HG03066 (cell line): ENCODE measurements at regions not wholly inside any gene's neighbourhood (a gene's known extent, or its start where the extent isn't known, plus 50 kb on each side); places are given as distances from the start of the nearest gene placed in this dataset.
"Not testable (repeated sequence)": the region's sequence is repeated elsewhere in the genome, so short reads cannot be mapped to it uniquely, and the experiment has no call there.

Source experiments
- ATAC-seq: cut with Tn5 transposase; IDR thresholded peaks from one replicate; pipeline ENCODE4 v1.9.1; 2021; ENCODE audit warnings: low read depth; ENCODE audit not compliant: unreplicated experiment

DNA sequence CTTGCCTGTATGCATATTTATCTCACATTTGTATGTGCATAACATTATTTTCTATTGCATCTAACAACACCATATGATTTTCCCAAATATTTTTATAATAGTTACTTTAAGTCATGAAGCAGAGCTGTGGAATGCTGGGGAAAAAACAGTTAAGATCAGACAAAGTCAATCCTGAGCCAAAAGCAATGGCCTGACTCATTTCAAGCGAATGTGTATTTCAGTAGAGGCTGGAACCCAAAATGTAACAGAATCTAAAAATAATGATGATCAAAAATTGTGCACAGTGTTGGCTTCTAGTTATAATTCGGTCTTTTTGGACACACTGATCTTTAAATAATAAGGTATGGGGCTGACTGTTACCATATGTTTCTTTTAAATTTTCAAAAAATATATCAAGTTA, 516.2 kb upstream of the ADGRL3 start:
- ATAC-seq, result no peak

DNA sequence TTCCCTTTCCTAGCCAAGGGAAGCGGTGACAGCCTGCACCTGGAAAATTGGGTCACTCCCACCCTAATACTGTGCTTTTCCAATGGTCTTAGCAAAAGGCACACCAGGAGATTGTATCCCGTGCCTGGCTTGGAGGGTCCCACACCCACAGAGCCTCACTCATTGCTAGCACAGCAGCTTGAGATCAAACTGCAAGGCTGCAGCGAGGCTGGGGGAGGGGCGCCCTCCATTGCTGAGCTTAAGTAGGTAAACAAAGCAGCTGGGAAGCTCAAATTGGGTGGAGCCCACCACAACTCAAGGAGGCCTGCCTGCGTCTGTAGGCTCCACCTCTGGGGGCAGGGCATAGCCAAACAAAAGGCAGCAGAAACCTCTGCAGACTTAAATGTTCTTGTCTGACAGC, 504.1 kb upstream of the ADGRL3 start:
- ATAC-seq, result not testable (repeated sequence)

DNA sequence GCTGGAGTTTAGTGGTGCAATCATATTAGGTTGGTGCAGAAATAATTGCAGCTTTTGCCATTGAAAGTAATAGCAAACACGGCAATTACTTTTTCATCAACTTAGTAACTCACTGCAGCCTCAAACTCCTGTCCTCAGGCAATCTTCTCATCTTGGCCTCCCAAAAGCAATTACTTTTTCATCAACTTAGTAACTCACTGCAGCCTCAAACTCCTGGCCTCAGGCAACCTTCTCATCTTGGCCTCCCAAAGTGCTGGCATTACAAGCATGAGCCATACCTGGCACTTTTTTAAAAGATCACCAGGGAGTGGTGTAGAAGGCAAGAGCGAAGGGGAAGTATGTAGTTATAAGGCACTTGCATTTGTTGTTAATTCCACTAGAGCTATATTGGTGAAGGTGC, 491.1 kb upstream of the ADGRL3 start:
- ATAC-seq, result no peak

DNA sequence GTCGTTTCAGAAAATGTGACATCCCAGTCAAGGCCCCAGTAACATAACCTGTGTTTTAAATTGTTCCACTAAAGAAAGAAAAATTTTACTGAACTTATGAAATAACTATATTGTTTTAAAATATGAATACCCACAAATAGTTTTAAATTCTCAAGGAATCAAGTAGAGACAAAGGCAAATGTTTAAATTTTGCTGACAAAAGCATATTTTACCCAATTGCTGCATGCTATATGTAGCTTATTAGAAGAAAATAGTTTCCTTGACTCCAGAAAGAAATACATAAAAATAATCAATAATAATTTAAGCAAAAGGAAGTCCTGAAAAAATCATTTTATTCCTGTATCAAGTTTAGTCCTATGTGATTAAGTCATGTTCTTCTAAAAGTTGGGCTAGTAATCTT, 481.3 kb upstream of the ADGRL3 start:
- ATAC-seq, result no peak

DNA sequence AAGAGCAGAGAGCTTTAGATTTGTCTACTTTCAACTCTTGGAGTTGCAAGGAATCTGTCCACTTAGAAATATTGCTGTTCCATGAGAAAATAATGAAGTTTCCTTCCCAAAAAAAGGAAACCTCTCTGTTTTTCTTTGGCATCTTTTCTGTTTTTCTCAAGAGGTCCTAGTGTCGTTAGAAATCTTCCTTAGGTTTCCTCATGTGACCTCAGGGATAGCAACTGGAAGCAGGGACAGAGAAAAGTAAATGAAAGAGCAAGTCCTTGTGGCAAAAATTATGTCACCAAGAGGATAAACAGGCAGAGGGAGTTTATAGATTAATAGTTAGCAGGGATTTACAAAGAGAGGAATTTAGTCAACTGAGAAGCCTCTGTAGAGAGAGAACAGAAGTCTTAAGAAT, 478.4 kb upstream of the ADGRL3 start:
- no peak for ATAC-seq

DNA sequence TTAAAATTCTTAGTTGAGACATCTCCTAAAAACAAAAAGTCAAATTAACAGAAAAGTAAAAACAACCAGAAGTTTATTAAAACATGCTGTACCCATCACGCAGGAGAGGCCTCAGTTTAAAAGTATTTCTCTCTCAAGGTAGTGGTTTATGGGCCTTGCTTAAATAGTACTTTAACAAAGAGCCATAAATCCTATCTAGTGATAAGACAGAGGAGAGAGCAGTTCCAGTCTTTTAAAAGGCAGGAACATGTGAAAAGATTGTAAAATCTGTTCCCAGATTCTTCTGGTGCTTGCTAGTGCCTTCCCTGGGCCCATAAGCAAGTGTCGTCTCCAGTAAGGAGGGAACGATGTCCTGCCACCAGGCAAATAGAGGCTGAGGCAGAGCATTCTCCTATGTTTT, 476.3 kb upstream of the ADGRL3 start:
- ATAC-seq, result no peak

DNA sequence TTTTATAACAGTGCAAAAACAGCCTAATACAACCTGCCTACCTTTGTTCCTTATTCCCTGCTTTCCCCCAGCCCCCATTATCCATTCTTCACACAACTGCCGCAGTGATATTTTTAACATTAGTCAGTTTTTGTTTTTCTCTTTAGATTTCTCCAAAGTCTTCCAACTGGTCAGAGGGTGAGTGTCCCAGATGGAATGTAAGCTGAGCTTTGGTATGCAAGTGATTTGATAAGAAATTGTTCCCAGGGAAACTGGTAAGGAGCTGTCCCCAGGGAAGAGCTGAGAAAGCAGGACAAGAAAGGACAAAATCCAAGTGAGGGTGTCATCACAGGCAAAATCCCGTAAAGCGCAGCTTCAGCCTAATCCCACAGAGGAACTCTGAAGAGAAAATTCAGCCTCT, 475.5 kb upstream of the ADGRL3 start:
- ATAC-seq, result no peak

DNA sequence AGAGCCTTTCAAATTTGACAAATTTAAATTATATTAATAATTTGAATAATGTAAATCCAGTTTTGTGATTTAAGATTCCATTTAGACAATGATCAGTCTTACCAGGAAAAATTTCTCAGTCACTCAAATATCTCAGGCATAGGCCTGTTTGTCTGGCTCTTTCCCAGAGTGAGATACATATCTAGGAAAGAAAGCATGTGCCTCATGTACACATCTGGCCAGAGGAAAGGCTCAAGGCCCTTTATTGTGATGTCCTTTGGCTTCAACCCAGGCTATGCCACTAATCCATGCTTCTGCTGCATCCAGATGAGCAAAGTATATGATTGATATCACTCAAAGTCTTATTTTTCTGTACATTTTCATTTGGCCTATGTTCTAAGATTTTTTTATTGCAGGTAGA, 473.3 kb upstream of the ADGRL3 start:
- no peak for ATAC-seq

DNA sequence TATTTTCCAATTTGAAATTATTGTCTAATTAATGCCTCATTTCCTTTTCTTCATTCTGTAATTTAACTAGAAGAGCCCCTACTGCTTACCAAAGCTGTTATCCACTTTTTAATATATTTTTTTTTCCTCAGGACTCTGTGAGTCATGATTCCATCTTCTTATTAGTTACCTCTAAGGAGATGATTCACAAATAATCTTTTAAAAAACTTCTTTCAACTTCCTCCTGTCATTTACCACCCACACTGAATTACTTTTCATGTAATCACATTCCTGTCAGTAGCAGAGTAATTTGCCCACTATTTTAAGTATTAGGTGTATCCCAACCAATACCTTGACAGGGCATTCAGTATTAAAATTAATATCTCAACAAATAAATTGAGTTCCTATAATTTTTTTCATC, 470.9 kb upstream of the ADGRL3 start:
- ATAC-seq, result no peak

DNA sequence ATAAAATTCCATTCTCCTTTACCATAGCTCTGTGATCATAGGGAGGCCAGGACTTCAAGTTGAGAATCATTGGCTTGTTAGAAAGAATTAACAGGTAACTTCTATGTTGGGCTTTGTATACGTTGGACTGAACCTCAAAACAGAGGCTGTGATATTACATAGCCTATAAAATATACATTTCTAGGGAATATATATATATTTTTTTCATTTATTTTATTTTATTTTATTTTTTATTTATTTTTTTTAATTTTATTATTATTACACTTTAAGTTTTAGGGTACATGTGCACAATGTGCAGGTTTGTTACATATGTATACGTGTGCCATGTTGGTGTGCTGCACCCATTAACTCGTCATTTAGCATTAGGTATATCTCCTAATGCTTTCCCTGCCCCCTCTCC, 470.4 kb upstream of the ADGRL3 start:
- ATAC-seq, result not testable (repeated sequence)

DNA sequence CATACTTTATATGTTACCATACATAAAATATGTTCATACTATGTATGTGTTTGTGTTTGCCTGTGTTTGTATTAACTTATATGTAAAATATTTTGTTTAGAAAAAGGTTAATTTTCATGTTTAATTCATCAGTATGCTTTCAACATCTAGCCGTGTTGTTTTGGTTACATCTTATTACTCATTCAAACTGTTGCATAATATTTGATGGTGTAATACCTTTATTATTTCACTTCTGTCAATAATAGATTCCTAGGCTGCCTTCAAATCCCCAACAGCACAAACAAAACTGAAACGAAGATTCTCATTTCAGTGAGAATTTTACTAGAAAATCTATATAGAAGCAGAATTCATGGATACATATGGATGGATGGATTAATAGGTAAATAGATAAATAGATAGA, 462.3 kb upstream of the ADGRL3 start:
- ATAC-seq, result no peak

DNA sequence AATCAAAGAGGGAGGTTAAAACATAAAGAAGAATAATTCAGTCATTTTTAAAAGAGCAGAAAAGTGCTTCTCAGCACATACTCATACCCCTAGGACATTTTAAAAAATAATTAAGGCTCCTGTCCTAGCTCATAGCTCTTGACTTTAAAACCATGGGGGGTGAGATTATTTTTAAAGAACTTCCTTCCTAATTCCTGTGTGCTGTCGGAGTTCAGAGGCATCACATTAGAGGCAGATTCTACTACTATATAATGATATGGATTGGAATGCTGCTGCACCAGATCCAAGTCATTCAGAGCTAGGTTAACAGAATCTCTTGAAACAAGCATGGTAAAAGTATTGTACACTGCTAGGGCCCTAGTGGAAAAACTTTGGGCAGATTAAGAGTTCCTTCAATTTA, 456.5 kb upstream of the ADGRL3 start:
- no peak for ATAC-seq

DNA sequence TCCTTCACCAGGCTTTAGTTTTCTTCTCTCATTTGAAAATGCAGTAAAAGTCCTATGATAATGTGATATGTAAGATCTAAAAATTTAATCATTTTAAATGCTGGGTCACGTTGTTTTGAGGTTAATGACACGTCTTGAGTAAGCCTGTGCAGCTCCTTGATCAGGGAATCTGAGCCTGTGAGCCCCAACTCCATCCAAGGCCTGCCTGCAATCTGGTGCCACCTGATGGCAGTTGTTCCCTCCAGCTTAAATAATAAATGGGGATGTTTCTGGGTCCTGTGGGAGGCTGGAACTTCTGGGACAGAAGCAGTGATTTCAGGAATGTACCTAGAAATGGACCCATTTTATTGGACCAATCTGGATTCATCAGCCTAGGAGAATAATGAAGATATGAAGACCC, 455.4 kb upstream of the ADGRL3 start:
- no peak for ATAC-seq

DNA sequence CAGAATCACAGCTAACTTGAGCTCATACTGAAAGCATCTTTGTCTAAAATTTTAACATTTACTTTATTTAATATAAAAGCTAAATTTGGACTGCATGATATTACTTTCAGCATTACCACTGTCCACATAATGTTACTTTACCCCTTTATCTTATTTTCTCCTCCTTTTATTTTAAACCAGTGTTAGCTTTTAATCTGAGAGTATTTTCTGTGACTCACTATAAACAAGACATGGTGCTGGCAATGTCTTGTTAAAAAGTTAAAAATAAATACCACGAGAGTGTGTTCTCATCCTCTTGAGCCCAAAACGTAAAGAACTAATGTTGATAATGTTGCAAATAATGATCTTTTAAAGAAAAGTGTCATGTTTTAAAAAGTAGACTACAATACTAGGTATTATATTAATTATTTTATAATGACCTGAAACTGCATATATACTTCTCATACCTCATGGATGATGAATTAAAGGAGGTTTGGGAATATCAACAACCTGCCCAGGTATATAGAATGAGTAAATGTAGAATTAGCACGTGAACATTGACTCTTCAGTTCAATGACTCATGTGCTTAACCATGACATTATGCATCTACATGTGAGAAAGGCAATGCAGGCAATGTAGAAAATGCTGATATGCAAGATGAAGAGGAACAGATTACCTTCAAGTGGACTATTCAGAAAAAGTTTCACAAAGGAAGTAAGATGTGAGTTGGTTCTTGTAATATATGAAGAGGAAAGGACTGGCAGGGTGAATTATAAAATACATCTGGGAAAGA, 454.1 kb upstream of the ADGRL3 start:
- ATAC-seq, result no peak

DNA sequence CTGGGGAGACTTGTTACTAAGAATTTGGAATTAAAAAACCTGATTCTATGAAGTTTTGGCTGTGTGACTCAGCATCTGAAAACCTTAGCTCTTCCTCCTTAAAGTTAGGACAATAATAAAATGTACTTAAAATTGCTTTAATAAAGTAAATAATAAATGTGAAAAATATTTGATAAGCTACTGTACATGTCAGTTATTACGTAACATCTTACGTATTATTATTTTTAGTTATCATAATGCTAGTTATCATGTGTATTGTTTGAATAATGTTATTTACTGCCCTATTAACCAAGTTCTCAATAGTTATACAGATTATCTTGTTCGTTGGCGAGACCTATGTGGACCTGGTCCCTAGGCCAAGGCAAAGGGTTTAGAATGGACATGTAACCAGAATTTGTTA, 449.2 kb upstream of the ADGRL3 start:
- no peak for ATAC-seq

DNA sequence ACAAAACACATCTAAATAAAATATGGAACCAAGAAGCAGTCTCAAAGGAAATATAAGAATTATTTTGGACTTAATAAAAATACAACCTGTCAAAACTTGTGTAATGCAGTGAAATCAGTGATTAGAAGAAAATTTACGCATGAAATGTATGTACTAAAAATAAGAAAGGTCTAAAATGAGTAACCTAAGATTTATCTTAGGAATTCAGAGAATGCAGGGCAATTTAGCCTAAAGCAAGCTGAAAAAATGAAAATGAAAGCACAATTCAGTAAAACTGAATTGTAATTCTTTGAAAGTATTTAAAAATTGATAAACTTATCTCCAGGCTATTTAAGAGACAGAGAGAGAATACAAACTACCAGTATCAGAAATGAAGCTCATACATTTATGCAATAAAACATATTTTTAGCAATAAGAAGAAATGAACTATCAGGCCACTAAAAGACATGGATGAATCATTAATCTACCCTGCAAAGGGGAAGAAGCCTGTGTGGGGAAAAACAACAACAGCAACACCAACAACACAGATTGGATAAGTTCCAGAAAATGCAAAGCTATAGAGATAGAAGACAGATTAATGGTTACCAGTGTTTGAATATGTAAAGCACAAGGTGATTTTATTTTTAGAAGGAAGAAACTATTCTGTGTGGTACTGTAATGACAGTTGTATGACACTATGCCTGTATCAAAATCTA, 442.0 kb upstream of the ADGRL3 start:
- ATAC-seq, result no peak

DNA sequence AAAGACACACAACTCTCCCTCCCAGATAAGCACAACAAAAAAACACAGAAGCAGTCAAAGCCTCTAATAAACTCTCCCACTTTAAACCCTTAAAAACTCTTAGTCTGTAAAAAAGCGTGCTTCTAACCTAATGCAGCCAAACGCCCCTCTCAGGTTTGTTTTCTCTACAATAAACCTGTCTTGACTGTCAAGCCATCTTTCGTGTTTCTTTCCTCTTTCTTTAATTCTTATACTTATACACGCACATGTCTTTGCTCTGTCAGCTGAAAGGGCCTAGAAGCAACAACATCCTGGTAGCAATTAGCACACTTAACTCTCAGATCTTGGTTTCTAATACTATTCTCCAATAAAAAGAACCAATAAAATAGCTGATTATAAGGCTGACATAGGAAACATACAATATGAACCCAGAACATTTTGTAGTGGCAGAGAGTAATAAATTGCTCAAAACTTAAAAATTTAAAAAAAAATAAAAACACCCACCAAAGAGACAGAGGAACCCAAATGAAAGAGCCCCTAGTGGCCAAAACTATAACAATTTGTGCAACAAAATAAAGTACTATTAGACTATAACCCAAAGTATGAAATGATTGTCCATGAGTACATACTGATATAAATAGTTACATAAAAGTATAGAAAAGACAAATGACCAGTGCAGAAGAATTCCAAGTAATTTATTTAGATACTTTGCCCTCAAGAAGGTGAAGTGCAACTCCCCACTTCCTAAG, 440.4 kb upstream of the ADGRL3 start:
- ATAC-seq, result no peak

DNA sequence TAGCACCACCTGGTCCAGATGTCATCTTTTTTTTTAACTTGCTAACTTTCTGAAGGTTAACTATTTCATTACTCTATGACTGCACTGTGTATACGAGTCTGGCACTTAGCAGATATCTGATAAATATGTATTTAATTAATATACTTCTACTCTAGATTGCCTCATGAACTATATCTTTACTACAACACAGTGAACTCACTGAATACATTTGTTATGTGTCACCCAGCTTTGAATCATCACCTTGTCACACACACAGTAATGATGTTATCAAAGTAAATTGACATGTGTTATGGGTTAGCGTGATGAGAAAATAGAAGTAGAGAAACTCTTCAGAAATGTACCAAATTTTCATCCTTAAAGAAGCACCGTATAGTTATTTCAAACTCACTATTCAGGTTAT, 419.3 kb upstream of the ADGRL3 start:
- no peak for ATAC-seq

DNA sequence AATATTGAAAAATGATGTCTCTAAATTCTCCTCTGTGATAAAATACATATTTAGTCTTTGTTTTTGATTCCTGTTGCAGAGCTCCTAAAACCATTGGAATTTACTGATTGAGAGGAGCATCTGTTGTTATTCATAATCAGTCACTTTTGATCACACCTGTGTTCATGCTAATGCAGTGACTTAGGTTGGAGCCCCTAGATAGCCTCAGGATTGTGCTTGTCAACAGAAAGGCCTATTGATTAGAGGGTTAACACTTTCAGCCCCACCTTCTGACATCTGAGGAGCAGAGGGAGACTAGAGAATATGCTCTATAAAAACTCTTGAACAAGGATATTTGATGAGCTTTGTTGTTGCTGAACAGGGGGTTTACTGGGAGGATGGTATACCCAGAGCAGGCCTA, 409.5 kb upstream of the ADGRL3 start:
- no peak for ATAC-seq

DNA sequence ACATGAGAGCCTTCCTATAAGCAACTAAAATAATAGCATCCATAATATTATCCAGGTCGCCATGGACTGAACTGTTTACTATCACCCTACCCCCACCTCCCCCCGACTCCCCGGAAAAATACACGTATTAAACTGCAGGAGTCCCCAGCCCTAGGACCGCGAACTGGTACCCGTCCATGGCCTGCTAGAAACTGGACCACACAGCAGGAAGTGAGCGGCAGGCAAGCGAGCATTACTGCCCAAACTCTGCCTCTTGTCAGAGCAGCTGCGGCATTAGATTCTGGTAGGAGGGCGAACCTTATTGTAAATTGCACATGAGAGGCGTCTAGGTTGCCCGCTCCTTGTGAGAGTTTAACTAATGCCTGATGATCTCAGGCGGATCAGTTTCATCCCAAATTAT, 405.8 kb upstream of the ADGRL3 start:
- ATAC-seq, result no peak

DNA sequence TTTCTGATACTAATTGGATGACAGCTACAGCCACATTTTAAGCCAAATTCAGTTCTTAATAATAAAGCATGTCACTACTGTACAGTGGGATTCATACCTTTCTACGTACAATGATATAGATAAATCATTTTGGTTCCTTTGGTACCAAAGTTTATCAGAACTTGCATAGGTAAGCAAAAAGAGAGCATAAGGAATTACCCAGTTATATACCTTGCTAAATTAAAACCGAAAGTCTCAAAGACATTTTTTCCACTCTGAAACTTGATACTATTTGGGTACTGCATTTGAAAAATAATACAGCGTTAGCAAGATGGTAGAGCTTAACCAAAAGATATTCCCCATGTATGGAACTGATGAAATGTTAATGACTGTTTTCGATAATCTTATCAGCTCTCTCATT, 400.9 kb upstream of the ADGRL3 start:
- no peak for ATAC-seq

DNA sequence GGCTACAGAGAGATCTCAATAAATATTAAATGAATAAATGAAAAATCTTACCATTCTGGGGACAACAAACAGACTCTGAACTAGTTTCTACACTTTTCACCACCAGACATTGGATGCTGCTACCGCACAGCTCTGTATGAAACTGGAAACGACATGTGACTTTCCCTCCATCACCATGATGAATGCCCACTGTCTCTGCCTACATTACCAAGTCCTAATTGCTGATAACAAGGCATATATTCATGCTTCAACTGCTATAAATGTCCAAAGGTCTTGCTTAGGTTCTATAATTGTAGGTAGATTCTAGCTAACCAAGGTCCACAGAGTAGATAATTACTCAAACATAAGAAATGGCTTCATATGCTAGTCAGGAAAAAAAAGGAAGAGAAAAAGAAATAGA, 399.4 kb upstream of the ADGRL3 start:
- no peak for ATAC-seq
